Calu3 (cell line): ENCODE measurements at regions not wholly inside any gene's neighbourhood (a gene's known extent, or its start where the extent isn't known, plus 50 kb on each side); places are given as distances from the start of the nearest gene placed in this dataset.

Experiments used
- BruUV-seq: library from RNA; stranded (reverse); fragments of 400-500 nt; replicated peaks from 2 replicates; lab custom pipeline; 2021; lab: Mats Ljungman, UMichigan
- CTCF ChIA-PET: fragments of 300-600 bp; sonication (Branson Sonifier 250); formaldehyde crosslinking; loops from one replicate; lab custom pipeline; 2022; ENCODE audit warnings: antibody characterized with exemption; lab: Charles Lee
- DNase-seq: peaks from one replicate; pipeline ENCODE4 v3.0.0; 2022
- H3K27ac Mint-ChIP-seq: one replicate; pipeline ENCODE4 v1.8.0; 2022; ENCODE audit warnings: mixed read lengths; ENCODE audit not compliant: unreplicated experiment
- H3K27me3 Mint-ChIP-seq: one replicate; pipeline ENCODE4 v1.8.0; 2022; ENCODE audit warnings: mixed read lengths; ENCODE audit not compliant: unreplicated experiment
- H3K36me3 Mint-ChIP-seq: one replicate; pipeline ENCODE4 v1.8.0; 2022; ENCODE audit warnings: mild to moderate bottlenecking, moderate library complexity, mixed read lengths; ENCODE audit not compliant: insufficient read depth, unreplicated experiment
- H3K4me1 Mint-ChIP-seq: one replicate; pipeline ENCODE4 v1.8.0; 2022; ENCODE audit warnings: mild to moderate bottlenecking, low read depth, mixed read lengths; ENCODE audit not compliant: unreplicated experiment
- H3K4me3 Mint-ChIP-seq: one replicate; pipeline ENCODE4 v1.8.0; 2022; ENCODE audit warnings: mild to moderate bottlenecking, low read depth, moderate library complexity, mixed read lengths; ENCODE audit not compliant: unreplicated experiment
- H3K9me3 Mint-ChIP-seq: one replicate; pipeline ENCODE4 v1.8.0; 2022; ENCODE audit warnings: low read depth, mixed read lengths; ENCODE audit not compliant: unreplicated experiment
- intact Hi-C: fragments of 100-400 bp; cut with micrococcal nuclease; formaldehyde crosslinking; loops from one replicate; pipeline ENCODE4 v1.10.0; 2022; ENCODE audit not compliant: unreplicated experiment
- TF ChIP-seq, protein P1 (sequence below): fragments of 200-600 bp; IDR thresholded peaks from one replicate; pipeline ENCODE4 v1.8.0; 2022; ENCODE audit warnings: antibody characterized with exemption; ENCODE audit not compliant: unreplicated experiment

DNA sequence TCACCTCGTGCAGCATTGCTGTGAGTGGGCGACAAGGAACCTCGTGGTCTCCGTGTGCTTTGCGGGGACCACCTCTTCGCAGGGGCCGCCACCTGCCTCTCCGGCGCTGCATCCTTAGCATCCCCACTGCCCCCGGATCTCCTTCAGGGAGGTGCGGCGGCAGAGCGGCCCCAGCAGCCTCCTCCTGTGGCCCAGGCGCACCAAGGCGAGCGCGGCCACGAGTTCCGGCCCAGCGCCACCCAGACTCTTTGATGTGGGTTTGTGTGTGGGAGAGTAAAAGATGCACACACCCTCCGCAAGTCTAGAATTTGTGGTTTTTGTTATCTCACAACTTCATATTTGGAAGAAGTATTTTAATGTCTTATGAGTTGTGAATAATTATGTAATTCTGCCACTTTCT, 118.8 kb upstream of the DIO3 start:
- intact Hi-C loops, result no loop called here
- H3K27ac Mint-ChIP-seq, result no peak overlapping the region
- H3K9me3 Mint-ChIP-seq, result no peaks in the 10 kb centered on the region
- TF ChIP-seq, protein P1, sequence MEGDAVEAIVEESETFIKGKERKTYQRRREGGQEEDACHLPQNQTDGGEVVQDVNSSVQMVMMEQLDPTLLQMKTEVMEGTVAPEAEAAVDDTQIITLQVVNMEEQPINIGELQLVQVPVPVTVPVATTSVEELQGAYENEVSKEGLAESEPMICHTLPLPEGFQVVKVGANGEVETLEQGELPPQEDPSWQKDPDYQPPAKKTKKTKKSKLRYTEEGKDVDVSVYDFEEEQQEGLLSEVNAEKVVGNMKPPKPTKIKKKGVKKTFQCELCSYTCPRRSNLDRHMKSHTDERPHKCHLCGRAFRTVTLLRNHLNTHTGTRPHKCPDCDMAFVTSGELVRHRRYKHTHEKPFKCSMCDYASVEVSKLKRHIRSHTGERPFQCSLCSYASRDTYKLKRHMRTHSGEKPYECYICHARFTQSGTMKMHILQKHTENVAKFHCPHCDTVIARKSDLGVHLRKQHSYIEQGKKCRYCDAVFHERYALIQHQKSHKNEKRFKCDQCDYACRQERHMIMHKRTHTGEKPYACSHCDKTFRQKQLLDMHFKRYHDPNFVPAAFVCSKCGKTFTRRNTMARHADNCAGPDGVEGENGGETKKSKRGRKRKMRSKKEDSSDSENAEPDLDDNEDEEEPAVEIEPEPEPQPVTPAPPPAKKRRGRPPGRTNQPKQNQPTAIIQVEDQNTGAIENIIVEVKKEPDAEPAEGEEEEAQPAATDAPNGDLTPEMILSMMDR, result no peak
- CTCF ChIA-PET, result interaction anchor here (0.7 kb wide), 1 partner anchor 11 kb away, joined by 4 read pairs; no protein-coding TSS in a partner anchor
- H3K27me3 Mint-ChIP-seq, result peaks cover 34% of the 10 kb centered on the region
- H3K36me3 Mint-ChIP-seq, result no peaks in the 10 kb centered on the region
- peaks cover 13% of the 10 kb centered on the region for H3K4me1 Mint-ChIP-seq
- no peak for DNase-seq
- BruUV-seq, result no TSS peak
- H3K4me3 Mint-ChIP-seq, result no peak overlapping the region

- Mint-ChIP-seq H3K27ac (peak overlapping the region; percentile 36), H3K9me3 (no peaks in the 10 kb centered on the region), H3K36me3 (no peaks in the 10 kb centered on the region), H3K27me3 (peaks cover 34% of the 10 kb centered on the region), H3K4me1 (peaks cover 13% of the 10 kb centered on the region), H3K4me3 (no peak overlapping the region)
- no TSS peak for BruUV-seq
- CTCF ChIA-PET, result no interaction called here
- TF ChIP-seq, protein P1, result no peak
- intact Hi-C loops, result no loop called here
- peak; percentile 25 for DNase-seq
These were observed 117.2 kb upstream of the DIO3 start for GRCh38 chr14:101444116-101444515.

GRCh38 chr14:101445278-101445677, 116.0 kb upstream of the DIO3 start:
- H3K4me3 Mint-ChIP-seq, result no peak overlapping the region
- intact Hi-C loops, result no loop called here
- TF ChIP-seq, protein P1, result no peak
- CTCF ChIA-PET, result interaction anchor here (0.6 kb wide), 1 partner anchor 48 kb away, joined by 3 read pairs; no protein-coding TSS in a partner anchor
- peaks cover 34% of the 10 kb centered on the region for H3K27me3 Mint-ChIP-seq
- H3K4me1 Mint-ChIP-seq, result peaks cover 13% of the 10 kb centered on the region
- H3K27ac Mint-ChIP-seq, result no peak overlapping the region
- no peak for DNase-seq
- no TSS peak for BruUV-seq
- H3K36me3 Mint-ChIP-seq, result no peaks in the 10 kb centered on the region
- H3K9me3 Mint-ChIP-seq, result no peaks in the 10 kb centered on the region

DNA sequence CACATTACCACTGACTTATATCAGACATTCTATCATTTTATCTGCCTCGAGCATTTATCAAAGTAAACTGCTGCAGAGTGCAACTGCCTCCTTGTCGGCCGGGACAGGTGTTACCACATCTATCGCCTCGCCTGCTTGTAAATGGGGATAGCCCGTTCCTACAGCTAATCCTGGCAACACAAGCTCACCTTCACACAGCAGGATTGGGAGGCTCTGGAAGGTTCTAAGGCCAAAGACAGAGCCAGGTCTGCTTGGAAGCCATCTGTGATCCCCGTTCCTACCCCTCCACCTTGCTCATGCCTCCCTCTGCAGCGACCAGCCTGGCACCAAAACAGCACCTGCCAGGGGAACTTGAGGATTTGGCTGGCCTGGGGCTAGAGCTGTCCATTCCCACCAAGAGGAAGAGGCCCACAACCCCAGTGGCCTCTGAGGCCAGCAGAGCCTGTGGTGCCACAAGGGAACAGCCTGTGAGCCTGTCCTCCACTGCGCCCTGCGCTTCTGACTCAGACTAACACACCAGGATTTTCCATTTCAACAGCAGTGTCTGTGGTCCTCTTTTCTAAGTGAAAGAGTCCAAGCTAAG, 114.8 kb upstream of the DIO3 start:
- Mint-ChIP-seq H3K4me3 (no peak overlapping the region), H3K27ac (no peak overlapping the region), H3K36me3 (no peaks in the 10 kb centered on the region), H3K4me1 (peaks cover 13% of the 10 kb centered on the region), H3K27me3 (peaks cover 26% of the 10 kb centered on the region), H3K9me3 (no peaks in the 10 kb centered on the region)
- CTCF ChIA-PET, result no interaction called here
- intact Hi-C loops, result no loop called here
- TF ChIP-seq, protein P1, result no peak
- DNase-seq, result no peak
- BruUV-seq, result no TSS peak
